Stimulated activated CD8-positive, alpha-beta memory T cell treated with anti-CD3 and anti-CD28 coated beads, Interleukin-12 subunit alpha, Interleukin-12 subunit beta, amount 100 ng/mL, for 1 hour (primary cell): ENCODE measurements at regions not wholly inside any gene's neighbourhood (a gene's known extent, or its start where the extent isn't known, plus 50 kb on each side); places are given as distances from the start of the nearest gene placed in this dataset.
"Not testable (repeated sequence)": the region's sequence is repeated elsewhere in the genome, so short reads cannot be mapped to it uniquely, and the experiment has no call there.

Experiments used
- DNase-seq: peaks from one replicate; pipeline ENCODE4 v3.0.0-alpha.2; 2020; ENCODE audit warnings: low read depth

GRCh38 chr6:25188232-25188631 lies 90.9 kb upstream of the CARMIL1 start:
- no peak for DNase-seq

GRCh38 chr6:25192590-25193459 lies 86.3 kb upstream of the CARMIL1 start:
- DNase-seq, result no peak

GRCh38 chr6:25193460-25194171 lies 85.6 kb upstream of the CARMIL1 start:
- DNase-seq, result no peak

- no peak for DNase-seq
Measured at GRCh38 chr6:25194172-25194678, 84.9 kb upstream of the CARMIL1 start.

GRCh38 chr6:25196464-25196863 lies 82.7 kb upstream of the CARMIL1 start:
- no peak for DNase-seq

- DNase-seq, result no peak
Measured at GRCh38 chr6:25197111-25197510, 82.1 kb upstream of the CARMIL1 start.

- DNase-seq, result no peak
Measured at GRCh38 chr6:25199544-25199943, 79.6 kb upstream of the CARMIL1 start.

- no peak for DNase-seq
Measured at GRCh38 chr6:25202504-25202903, 76.7 kb upstream of the CARMIL1 start.

- no peak for DNase-seq
Measured at GRCh38 chr6:25205629-25206028, 73.5 kb upstream of the CARMIL1 start.

- not testable (repeated sequence) for DNase-seq
Measured at GRCh38 chr6:25207453-25208155, 71.6 kb upstream of the CARMIL1 start.

- no peak for DNase-seq
Measured at GRCh38 chr6:25215881-25216280, 63.3 kb upstream of the CARMIL1 start.

GRCh38 chr6:25217302-25217701 lies 61.9 kb upstream of the CARMIL1 start:
- DNase-seq, result no peak

GRCh38 chr6:25217829-25218228 lies 61.3 kb upstream of the CARMIL1 start:
- no peak for DNase-seq

- no peak for DNase-seq
Measured at GRCh38 chr6:25218346-25218745, 60.8 kb upstream of the CARMIL1 start.

- no peak for DNase-seq
Measured at GRCh38 chr6:25219216-25219916, 59.8 kb upstream of the CARMIL1 start.

GRCh38 chr6:25219917-25220278 lies 59.3 kb upstream of the CARMIL1 start:
- DNase-seq, result no peak

GRCh38 chr6:25220857-25221256 lies 58.3 kb upstream of the CARMIL1 start:
- no peak for DNase-seq

GRCh38 chr6:25222006-25222678 lies 57.0 kb upstream of the CARMIL1 start:
- DNase-seq, result no peak

GRCh38 chr6:25223490-25223991 lies 55.6 kb upstream of the CARMIL1 start:
- peak; percentile 50 for DNase-seq

GRCh38 chr6:25224242-25224641 lies 54.9 kb upstream of the CARMIL1 start:
- DNase-seq, result no peak

- DNase-seq, result no peak
Measured at GRCh38 chr6:25227854-25228253, 51.3 kb upstream of the CARMIL1 start.
